IMR-90 (cell line): ENCODE measurements at regions not wholly inside any gene's neighbourhood (a gene's known extent, or its start where the extent isn't known, plus 50 kb on each side); places are given as distances from the start of the nearest gene placed in this dataset.

Experiments used
- ATAC-seq: fragments of 200-7000 bp; cut with Tn5 transposase; 2 replicates; pipeline ENCODE4 v1.9.1; 2020; ENCODE audit warnings: low read depth, mild to moderate bottlenecking, moderate library complexity
- BruUV-seq: library from RNA; stranded (reverse); fragments of 400-500 nt; replicated peaks from 2 replicates; lab custom pipeline; 2021; lab: Mats Ljungman, UMichigan
- CTCF ChIA-PET: fragments of 300-600 bp; formaldehyde crosslinking; extraction: SDS; loops from one replicate; lab custom pipeline; 2021; ENCODE audit warnings: antibody characterized with exemption; lab: Yijun Ruan, JAX
- POLR2A ChIA-PET: fragments of 300-600 bp; sonication (Branson Sonifier 250); formaldehyde crosslinking; loops from one replicate; lab custom pipeline; 2022; ENCODE audit warnings: antibody characterized with exemption; ENCODE audit not compliant: unreplicated experiment; lab: Charles Lee
- DNase-seq: peaks from one replicate; pipeline ENCODE4 v3.0.0; 2013
- H2AFZ ChIP-seq: replicated peaks from 2 replicates; pipeline ENCODE3; 2013; ENCODE audit warnings: low read length, mild to moderate bottlenecking; ENCODE audit not compliant: poor library complexity
- H2AK5ac ChIP-seq: 2 replicates; pipeline ENCODE4 v1.6.1; 2013; ENCODE audit warnings: low read depth, low read length, inconsistent platforms
- H2AK9ac ChIP-seq: replicated peaks from 2 replicates; pipeline ENCODE3; 2013; ENCODE audit warnings: mild to moderate bottlenecking, low read depth, low read length, moderate library complexity; ENCODE audit not compliant: poor library complexity
- H2BK120ac ChIP-seq: 2 replicates; pipeline ENCODE4 v1.6.1; 2013; ENCODE audit warnings: low read depth, low read length, inconsistent platforms
- H2BK15ac ChIP-seq: 3 replicates; pipeline ENCODE4 v1.6.1; 2013; ENCODE audit warnings: low read depth, low read length, inconsistent platforms
- H2BK20ac ChIP-seq: 2 replicates; pipeline ENCODE4 v1.6.1; 2013; ENCODE audit warnings: low read depth, mild to moderate bottlenecking, inconsistent platforms, low read length, moderate library complexity
- H2BK5ac ChIP-seq: 2 replicates; pipeline ENCODE4 v1.6.1; 2013; ENCODE audit warnings: mild to moderate bottlenecking, low read depth, low read length, inconsistent platforms; ENCODE audit not compliant: poor library complexity, severe bottlenecking
- H3K14ac ChIP-seq: replicated peaks from 2 replicates; pipeline ENCODE4 v1.6.1; 2013; ENCODE audit warnings: low read depth, low read length, inconsistent platforms
- H3K18ac ChIP-seq: 2 replicates; pipeline ENCODE4 v1.6.1; 2013; ENCODE audit warnings: low read depth, low read length, control low read depth
- H3K23ac ChIP-seq: 2 replicates; pipeline ENCODE4 v1.6.1; 2013; ENCODE audit warnings: low read depth, low read length, inconsistent platforms
- H3K27ac ChIP-seq: 2 replicates; pipeline ENCODE4 v1.5.1; 2013; ENCODE audit warnings: mild to moderate bottlenecking, control low read depth, low read length; ENCODE audit not compliant: insufficient read depth
- H3K27me3 ChIP-seq: 2 replicates; pipeline ENCODE4 v1.6.1; 2013; ENCODE audit warnings: low read length; ENCODE audit not compliant: control insufficient read depth, insufficient read depth
- H3K36me3 ChIP-seq: 2 replicates; pipeline ENCODE4 v1.6.1; 2013; ENCODE audit warnings: low read length, mixed read lengths; ENCODE audit not compliant: control insufficient read depth, insufficient read depth
- H3K4ac ChIP-seq: 2 replicates; pipeline ENCODE4 v1.6.1; 2013; ENCODE audit warnings: low read depth, low read length, inconsistent platforms
- H3K4me1 ChIP-seq: 2 replicates; pipeline ENCODE4 v1.6.1; 2013; ENCODE audit warnings: low read length, mixed read lengths; ENCODE audit not compliant: control insufficient read depth, insufficient read depth
- H3K4me2 ChIP-seq: 2 replicates; pipeline ENCODE4 v1.6.1; 2013; ENCODE audit warnings: low read depth, mild to moderate bottlenecking, control low read depth, low read length, moderate library complexity
- H3K4me3 ChIP-seq: 2 replicates; pipeline ENCODE4 v1.5.1; 2013; ENCODE audit warnings: low read depth, mild to moderate bottlenecking, control low read depth, low read length, moderate library complexity; ENCODE audit not compliant: insufficient read depth
- H3K56ac ChIP-seq: 2 replicates; pipeline ENCODE4 v1.6.1; 2013; ENCODE audit warnings: low read length, inconsistent platforms; ENCODE audit not compliant: insufficient read depth; ENCODE audit errors: extremely low read depth
- H3K79me1 ChIP-seq, 2 experiments: 2 replicates each; pipeline ENCODE4 v1.6.1; 2013; ENCODE audit warnings: low read length in 2 of 2, inconsistent platforms in 1 of 2, low read depth in 1 of 2
- H3K9ac ChIP-seq: 2 replicates; pipeline ENCODE4 v1.6.1; 2013; ENCODE audit warnings: low read depth, low read length, control low read depth
- H3K9me1 ChIP-seq: 2 replicates; pipeline ENCODE4 v1.6.1; 2013; ENCODE audit warnings: low read length, inconsistent platforms; ENCODE audit not compliant: insufficient read depth
- H3K9me3 ChIP-seq: 2 replicates; pipeline ENCODE4 v1.6.1; 2013; ENCODE audit warnings: low read length; ENCODE audit not compliant: control insufficient read depth, insufficient read depth
- H4K20me1 ChIP-seq: 2 replicates; pipeline ENCODE4 v1.6.1; 2013; ENCODE audit warnings: low read length, inconsistent platforms; ENCODE audit not compliant: insufficient read depth
- H4K5ac ChIP-seq: 2 replicates; pipeline ENCODE4 v1.6.1; 2013; ENCODE audit warnings: mild to moderate bottlenecking, low read depth, low read length, control low read depth
- H4K8ac ChIP-seq, 2 experiments: 2 replicates each; pipeline ENCODE4 v1.6.1; 2013; ENCODE audit warnings: low read depth in 2 of 2, low read length in 2 of 2, control low read depth in 1 of 2, inconsistent platforms in 1 of 2
- H4K91ac ChIP-seq: 2 replicates; pipeline ENCODE4 v1.6.1; 2013; ENCODE audit warnings: low read depth, low read length, inconsistent platforms; ENCODE audit not compliant: insufficient read depth
- CEBPB ChIP-seq: IDR thresholded peaks from 2 replicates; pipeline ENCODE4 v1.6.1; 2012; ENCODE audit warnings: low read depth, low read length, improper control_type of control experiment
- FOS ChIP-seq: fragments of 150-350 bp; IDR thresholded peaks from 2 replicates; pipeline ENCODE4 v1.6.1; 2016; ENCODE audit warnings: low read depth, low read length
- WGBS, 2 experiments: methylation state at CpG; one replicate each; pipeline versions ENCODE4 v1.1.5 to v1.1.7; 2013; ENCODE audit warnings: missing lambda C conversion rate in 2 of 2; ENCODE audit not compliant: insufficient read length in 1 of 2; ENCODE audit errors: extremely low coverage in 2 of 2; 5-methylcytosine and 5-hydroxymethylcytosine counted together
- dilution Hi-C: fragments of 300-500 bp; cut with HindIII; formaldehyde crosslinking; loops from one replicate; pipeline ENCODE4 v1.14.3; 2018; ENCODE audit warnings: low sequenced_read_pairs; ENCODE audit not compliant: unreplicated experiment
- in situ Hi-C: fragments of 300-500 bp; cut with MboI; formaldehyde crosslinking; loops from 3 replicates; pipeline ENCODE4 v1.14.3; 2019; ENCODE audit warnings: low sequenced_read_pairs, inconsistent platforms, mixed read lengths
- intact Hi-C: fragments of 100-400 bp; cut with micrococcal nuclease; formaldehyde crosslinking; loops from 2 replicates; pipeline ENCODE4 v1.10.0; 2022

DNA sequence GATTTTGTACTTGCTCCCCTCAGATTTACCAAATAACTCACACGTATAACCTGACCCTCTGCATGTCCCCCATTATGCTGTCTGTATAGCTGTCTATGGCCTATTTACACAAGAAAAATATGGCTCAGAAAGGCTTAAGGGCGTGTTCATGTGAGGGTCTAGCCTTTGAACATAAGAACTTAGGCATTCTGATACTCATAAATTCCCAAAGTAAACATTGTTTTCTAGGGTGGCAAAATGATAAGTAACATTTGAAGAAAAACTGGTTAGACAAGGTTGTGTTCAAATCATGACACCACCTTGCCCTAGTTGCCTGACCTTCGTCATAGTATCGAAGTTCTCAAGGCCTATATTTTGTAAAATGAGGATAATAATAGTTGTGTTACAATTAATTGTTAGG, 394.6 kb downstream of the LRRIQ3 start:
- Histone ChIP-seq H3K36me3 (no peaks in the 10 kb centered on the region), H2AFZ (no peak overlapping the region), H4K20me1 (no peaks in the 10 kb centered on the region), H3K79me1 (no peaks in the 10 kb centered on the region), H3K9me1 (no peaks in the 10 kb centered on the region), H2BK15ac (no peak overlapping the region), H3K27me3 (no peaks in the 10 kb centered on the region), H3K18ac (no peak overlapping the region), H3K27ac (no peak overlapping the region), H2BK120ac (no peak overlapping the region), H2BK20ac (no peak overlapping the region), H3K9ac (no peak overlapping the region), H4K91ac (no peak overlapping the region), H3K4me2 (no peak overlapping the region), H3K56ac (no peak overlapping the region), H3K9me3 (0 out of 2 replicates have a peak, but pooled peaks cover 2% of the 10 kb centered on the region), H3K4me1 (no peaks in the 10 kb centered on the region), H2BK5ac (no peak overlapping the region), H3K4ac (no peak overlapping the region), H3K4me3 (no peak overlapping the region), H4K5ac (no peak overlapping the region), H3K14ac (no peak overlapping the region), H4K8ac (no peak overlapping the region), H3K23ac (no peak overlapping the region), H2AK5ac (no peak overlapping the region), H2AK9ac (no peak overlapping the region)
- dilution Hi-C loops (no loop called here), intact Hi-C loops (no loop called here), in situ Hi-C loops (no loop called here)
- POLR2A ChIA-PET = no interaction called here
- no CpG with 5 or more reads among the region's 4 CpGs for WGBS, 2 experiments
- no peak for ATAC-seq
- TF ChIP-seq CEBPB (no peak), FOS (no peak)
- no peak for DNase-seq
- CTCF ChIA-PET = no interaction called here
- BruUV-seq = no TSS peak
